Left ventricle myocardium inferior (tissue), 1 donor: ENCODE measurements at regions not wholly inside any gene's neighbourhood (a gene's known extent, or its start where the extent isn't known, plus 50 kb on each side); places are given as distances from the start of the nearest gene placed in this dataset.

ENCODE experiments used
- DNase-seq: peaks from one replicate; pipeline ENCODE4 v3.0.0-alpha.2; 2020
- H3K27ac ChIP-seq: fragments of 200-600 bp; replicated peaks from 2 replicates; pipeline ENCODE4 v1.8.0; 2021
- H3K27me3 ChIP-seq: fragments of 200-600 bp; 2 replicates; pipeline ENCODE4 v1.8.0; 2021; ENCODE audit warnings: low read depth
- H3K36me3 ChIP-seq: fragments of 200-600 bp; 2 replicates; pipeline ENCODE4 v1.8.0; 2021
- H3K4me1 ChIP-seq: fragments of 200-600 bp; 2 replicates; pipeline ENCODE4 v1.8.0; 2021
- H3K4me3 ChIP-seq: fragments of 200-600 bp; 2 replicates; pipeline ENCODE4 v1.8.0; 2021; ENCODE audit warnings: mild to moderate bottlenecking, moderate library complexity
- H3K9me3 ChIP-seq: fragments of 200-600 bp; replicated peaks from 2 replicates; pipeline ENCODE4 v1.8.0; 2021
- intact Hi-C: fragments of 100-400 bp; cut with micrococcal nuclease; formaldehyde crosslinking; loops from one replicate; pipeline ENCODE4 v1.11.0; 2022
- TF ChIP-seq, protein P1 (sequence below): fragments of 200-600 bp; IDR thresholded peaks from 2 replicates; pipeline ENCODE4 v1.8.0; 2021; ENCODE audit warnings: antibody characterized with exemption, mild to moderate bottlenecking, borderline replicate concordance
- donor health status: DM: no; HTN: yes; CAD: no; lungs with severe emphysema.

DNA sequence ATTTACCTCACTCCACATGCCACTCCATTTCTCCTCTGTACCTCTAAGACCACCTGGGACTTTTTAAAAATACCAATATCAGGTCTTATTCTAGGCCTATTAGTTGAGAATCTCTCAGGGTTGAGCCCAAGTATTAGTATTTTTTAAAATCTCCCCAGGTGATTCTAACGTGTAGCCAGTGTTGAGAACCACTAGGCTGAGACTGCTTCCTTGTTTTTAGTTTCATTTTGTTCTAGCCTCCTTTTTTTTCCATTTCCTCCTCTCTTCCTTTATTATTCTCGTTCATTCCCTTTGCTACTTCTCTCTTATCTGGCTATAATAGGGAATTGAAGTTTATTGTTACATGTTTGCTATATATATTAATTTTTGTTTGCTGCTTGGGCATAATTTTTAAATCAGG lies 217.8 kb upstream of the CD96 start:
- no peak overlapping the region for H3K4me3 ChIP-seq

DNA sequence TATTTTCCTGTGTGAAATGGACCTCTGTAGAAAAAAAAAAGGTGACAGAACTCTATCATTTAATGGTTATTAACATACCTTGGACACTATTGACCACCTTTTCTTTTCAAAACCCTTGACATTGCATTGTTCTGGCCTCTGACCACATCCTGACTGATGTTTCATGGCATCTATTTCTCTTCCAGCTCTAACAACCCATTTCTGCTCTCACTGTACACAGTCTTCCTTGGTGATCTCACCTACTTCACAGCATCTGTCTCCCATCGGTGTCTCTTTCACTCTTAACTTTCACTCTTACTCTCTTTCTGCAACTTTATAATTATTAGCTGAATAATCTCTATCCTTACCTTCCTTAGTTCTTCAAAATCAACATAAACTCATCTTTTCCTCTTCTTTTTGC lies 217.4 kb upstream of the CD96 start:
- Histone ChIP-seq H3K36me3 (no peaks in the 10 kb centered on the region), H3K27me3 (no peaks in the 10 kb centered on the region), H3K9me3 (no peaks in the 10 kb centered on the region), H3K4me3 (no peak overlapping the region), H3K4me1 (no peaks in the 10 kb centered on the region), H3K27ac (no peak overlapping the region)
- intact Hi-C loops = no loop called here
- no peak for DNase-seq
- TF ChIP-seq, protein P1, sequence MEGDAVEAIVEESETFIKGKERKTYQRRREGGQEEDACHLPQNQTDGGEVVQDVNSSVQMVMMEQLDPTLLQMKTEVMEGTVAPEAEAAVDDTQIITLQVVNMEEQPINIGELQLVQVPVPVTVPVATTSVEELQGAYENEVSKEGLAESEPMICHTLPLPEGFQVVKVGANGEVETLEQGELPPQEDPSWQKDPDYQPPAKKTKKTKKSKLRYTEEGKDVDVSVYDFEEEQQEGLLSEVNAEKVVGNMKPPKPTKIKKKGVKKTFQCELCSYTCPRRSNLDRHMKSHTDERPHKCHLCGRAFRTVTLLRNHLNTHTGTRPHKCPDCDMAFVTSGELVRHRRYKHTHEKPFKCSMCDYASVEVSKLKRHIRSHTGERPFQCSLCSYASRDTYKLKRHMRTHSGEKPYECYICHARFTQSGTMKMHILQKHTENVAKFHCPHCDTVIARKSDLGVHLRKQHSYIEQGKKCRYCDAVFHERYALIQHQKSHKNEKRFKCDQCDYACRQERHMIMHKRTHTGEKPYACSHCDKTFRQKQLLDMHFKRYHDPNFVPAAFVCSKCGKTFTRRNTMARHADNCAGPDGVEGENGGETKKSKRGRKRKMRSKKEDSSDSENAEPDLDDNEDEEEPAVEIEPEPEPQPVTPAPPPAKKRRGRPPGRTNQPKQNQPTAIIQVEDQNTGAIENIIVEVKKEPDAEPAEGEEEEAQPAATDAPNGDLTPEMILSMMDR = no peak

More for the DNA sequence above, 217.8 kb upstream of the CD96 start:
- no peak for DNase-seq
- no peaks in the 10 kb centered on the region for H3K36me3 ChIP-seq
- no peaks in the 10 kb centered on the region for H3K9me3 ChIP-seq
- H3K27me3 ChIP-seq = no peaks in the 10 kb centered on the region
- TF ChIP-seq, protein P1 = no peak
- no peak overlapping the region for H3K27ac ChIP-seq
- H3K4me1 ChIP-seq = no peaks in the 10 kb centered on the region
- intact Hi-C loops = no loop called here

DNA sequence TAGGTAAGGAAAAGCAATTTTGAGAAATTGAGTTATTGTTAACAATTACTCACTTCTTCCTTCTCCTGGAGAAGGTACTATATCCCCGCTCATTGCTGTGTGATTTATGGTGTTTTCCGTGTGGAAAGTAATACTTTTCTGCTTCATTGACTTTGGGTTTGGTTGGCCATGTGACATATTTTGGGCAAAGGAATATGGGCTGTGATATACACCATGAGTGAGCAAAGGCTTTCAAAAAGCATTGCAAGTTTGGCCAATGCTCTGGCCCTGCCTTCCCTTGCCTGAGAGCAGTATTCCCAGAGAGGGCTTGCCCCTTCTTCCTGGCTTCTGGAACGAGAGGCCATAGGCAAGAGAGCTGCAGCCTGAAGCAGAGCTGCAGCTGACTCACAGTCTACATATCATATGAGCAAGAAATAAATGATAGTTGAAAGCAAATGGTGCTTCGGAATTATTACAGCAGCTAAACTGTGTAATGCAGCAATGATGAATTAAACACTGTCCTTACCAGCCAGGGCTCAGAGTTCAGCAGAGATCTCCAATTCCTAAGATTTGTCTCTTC lies 216.8 kb upstream of the CD96 start:
- no peak overlapping the region for H3K27ac ChIP-seq
- no peaks in the 10 kb centered on the region for H3K36me3 ChIP-seq
- intact Hi-C loops = no loop called here
- H3K4me1 ChIP-seq = no peaks in the 10 kb centered on the region
- TF ChIP-seq, protein P1 = no peak
- no peak overlapping the region for H3K4me3 ChIP-seq
- no peaks in the 10 kb centered on the region for H3K9me3 ChIP-seq
- no peak for DNase-seq
- no peaks in the 10 kb centered on the region for H3K27me3 ChIP-seq

DNA sequence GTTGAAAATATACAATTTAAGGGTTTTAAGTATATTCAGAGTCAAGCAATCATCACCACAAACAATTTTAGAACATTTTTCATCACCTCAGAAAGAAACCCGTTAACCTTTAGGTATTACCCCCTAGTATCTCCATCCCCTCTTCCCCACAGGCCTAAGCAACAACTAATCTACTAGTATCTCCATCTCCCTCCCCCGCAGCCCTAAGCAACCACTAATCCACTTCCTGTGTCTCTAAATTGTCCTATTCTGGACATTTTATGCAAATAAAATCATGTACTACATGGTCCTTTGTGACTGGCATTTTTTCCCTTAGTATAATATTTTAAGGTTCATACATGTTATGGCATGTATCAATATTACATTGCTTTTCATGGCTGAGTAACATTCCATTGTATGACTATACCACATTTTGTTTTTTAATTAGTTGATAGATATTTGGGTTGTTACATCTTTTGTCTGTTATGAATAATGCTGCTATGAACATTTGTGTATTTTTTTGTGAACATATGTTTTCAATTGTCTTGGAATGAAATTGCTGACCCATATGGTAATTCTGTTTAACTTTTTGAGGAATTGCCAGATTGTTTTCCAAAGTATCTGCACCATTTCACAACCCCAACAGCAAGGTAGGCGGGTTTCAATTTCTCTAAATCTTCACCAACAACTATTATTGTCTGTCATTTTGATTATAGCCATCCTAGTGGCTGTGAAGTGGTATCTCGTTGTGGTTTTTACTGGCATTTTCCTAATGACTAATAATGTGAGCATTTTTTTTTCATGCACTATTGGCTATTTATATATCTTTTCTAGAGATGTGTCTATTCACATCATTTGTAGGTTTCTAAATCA lies 215.6 kb upstream of the CD96 start:
- Histone ChIP-seq H3K27me3 (no peaks in the 10 kb centered on the region), H3K9me3 (no peaks in the 10 kb centered on the region), H3K4me3 (no peak overlapping the region), H3K4me1 (no peaks in the 10 kb centered on the region), H3K36me3 (no peaks in the 10 kb centered on the region), H3K27ac (no peak overlapping the region)
- TF ChIP-seq, protein P1 = no peak
- intact Hi-C loops = no loop called here
- DNase-seq = no peak

DNA sequence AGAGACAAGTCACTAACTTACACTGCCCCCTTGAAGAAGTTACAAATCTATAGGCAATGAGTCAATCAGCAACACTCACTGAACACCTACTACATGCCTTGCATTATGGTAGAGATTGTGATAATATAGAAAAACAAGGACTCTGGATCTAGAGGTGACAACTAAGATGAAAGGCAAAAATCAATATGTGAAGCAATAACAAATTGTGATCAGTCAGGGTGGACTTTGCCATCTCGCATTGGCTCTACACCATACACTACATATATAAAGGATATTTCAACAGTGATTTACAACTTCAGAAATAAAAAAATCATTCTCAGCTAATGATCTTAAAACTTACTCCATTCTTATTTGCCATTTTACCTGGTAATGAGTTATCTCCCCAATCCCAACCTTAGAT lies 210.7 kb upstream of the CD96 start:
- no peak overlapping the region for H3K4me3 ChIP-seq
- H3K27ac ChIP-seq = no peak overlapping the region
- H3K9me3 ChIP-seq = no peaks in the 10 kb centered on the region
- no peaks in the 10 kb centered on the region for H3K27me3 ChIP-seq
- no peaks in the 10 kb centered on the region for H3K4me1 ChIP-seq
- intact Hi-C loops = no loop called here
- TF ChIP-seq, protein P1 = no peak
- no peaks in the 10 kb centered on the region for H3K36me3 ChIP-seq
- no peak for DNase-seq
